ENCODE measurements at regions not wholly inside any gene's neighbourhood (a gene's known extent, or its start where the extent isn't known, plus 50 kb on each side); places are given as distances from the start of the nearest gene placed in this dataset.

DNA sequence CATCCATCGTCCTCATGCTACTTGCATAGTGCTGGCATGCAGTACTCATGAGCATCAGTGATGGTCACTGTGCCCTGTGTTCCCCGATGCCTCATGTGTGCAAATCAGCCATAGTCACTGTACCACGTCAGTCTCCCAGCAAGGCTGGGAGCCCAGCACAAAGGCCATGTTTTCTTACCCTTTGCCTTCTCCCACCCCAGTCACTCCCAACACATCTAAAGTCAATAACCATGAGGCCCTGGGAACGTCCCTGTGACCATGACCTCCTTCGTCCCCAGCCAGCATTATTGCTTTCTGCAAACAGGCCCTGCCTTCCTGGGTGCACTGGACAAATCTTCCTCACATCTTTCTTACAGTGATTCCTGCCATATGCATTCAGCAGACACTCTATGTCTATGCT lies 406.1 kb downstream of the ICE1 start:
- no peak for DNase-seq (ENCODE audit: extremely low read depth, low read depth)

DNA sequence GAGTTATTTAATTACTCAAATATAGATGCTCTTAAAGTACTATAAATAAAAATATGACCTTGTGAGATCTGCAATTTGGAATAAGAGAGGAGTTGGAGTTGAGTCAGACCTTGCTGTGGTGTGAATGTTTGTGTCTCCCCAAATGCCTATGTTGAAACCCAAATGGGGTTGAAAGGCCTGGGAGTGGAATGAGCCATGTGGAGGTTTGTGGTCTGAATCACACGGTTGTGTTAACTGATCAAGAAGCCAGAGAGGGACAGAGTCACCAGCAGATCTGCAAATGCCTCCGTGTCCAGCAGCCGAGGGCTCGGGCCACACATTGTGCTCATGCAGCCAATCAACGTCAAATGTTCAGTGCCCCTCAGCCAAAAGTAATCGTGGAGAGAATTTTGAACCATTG lies 404.4 kb downstream of the ICE1 start:
- no peak for DNase-seq (ENCODE audit: extremely low read depth, low read depth)

DNA sequence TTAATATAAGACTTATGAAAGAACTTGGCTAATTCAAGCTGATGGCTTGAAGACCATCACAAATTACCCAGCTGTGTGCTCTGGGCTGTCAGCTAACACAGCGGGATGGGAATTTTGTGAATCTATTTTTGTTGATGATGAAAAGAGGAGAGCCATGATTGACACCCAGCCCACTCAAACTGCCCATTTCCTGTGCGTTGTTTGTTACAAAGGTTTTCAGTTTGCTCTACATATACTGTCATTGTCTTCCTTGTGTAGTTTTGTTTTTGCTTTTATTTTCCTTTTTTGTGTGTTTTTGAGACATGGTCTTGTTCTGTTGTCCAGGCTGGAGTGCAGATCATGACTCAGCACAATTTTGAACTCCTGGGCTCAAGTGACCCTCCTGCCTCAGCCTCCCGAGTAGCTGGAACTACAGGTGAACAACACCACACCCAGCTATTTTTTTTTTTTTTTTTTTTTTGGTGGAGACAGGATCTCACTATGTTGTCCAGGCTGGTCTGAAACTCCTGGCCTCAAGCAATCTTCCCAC lies 400.3 kb downstream of the ICE1 start:
- no peak for DNase-seq (ENCODE audit: extremely low read depth, low read depth)

DNA sequence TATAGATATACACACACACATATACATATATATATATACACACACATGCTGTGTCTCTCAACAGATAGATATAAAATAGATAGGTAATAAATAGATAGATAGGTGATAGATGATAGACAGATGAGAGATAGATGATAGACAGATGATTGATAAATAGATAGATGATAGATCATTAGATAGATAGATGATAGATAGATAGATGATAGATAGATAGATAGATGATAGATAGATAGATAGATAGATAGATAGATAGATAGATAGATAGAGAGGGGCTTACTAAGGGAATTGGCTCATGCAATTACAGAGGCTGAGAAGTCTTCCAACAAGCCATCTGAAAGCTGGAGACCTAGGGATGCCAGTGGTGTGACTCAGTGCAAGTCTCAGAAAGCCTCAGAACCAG lies 394.5 kb downstream of the ICE1 start:
- no peak for DNase-seq (ENCODE audit: extremely low read depth, low read depth)

DNA sequence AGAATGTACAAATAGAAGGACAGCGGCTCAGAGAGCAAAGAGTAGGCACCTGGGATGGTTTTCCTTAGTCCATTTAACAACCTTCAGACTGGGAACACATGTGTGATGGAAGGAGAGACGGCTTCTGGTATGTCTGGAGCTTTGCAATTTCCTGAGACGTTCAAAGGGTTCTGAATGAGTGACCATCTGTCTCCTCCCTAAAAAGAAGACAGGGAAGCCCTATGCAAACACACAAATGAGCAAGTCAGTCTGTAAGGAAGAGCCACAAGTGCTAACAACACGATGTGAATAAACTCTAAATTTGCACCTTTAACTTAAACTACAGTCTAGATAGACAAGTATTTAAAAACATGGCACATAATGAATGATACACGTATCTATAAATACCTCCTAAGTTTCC lies 391.0 kb downstream of the ICE1 start:
- DNase-seq (ENCODE audit: extremely low read depth, low read depth): no peak

DNA sequence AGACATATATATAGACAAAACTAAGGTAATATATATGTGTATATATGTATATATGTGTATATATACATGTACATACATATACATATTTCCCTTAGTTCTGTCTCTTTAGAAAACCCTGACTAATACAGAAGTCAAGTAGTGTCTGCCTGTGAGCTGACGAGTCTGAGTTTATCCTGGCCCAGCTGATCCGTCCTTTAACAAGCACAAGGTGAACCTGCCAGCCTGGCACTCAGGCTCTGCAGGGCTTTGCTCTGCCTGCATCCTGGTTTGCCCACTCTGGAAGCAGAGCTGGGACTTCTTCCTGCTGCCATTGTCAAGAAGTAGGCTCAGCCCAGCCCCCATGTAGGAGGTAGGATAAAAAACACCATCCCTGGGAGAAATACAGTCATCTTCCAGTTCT lies 388.0 kb downstream of the ICE1 start:
- DNase-seq (ENCODE audit: extremely low read depth, low read depth): no peak

DNA sequence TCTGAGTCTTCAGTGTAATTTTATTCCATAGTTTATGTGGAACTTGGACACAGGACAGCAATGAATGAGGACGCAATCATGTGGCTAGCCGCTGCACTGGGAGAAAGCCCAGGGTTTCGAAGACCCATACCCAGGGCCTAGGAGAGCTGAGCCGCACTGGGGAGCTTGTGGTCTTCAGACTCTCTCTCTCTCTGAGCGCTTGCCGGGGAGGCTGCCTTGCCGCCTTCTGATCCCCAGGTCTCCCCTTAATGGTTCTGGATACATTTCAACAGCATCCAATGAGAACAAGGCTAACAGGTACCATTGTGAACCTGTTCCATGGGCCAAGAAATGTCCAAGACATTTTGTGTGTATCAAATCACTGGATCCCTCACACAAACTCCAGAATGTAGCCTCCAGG lies 383.4 kb downstream of the ICE1 start:
- no peak for DNase-seq (ENCODE audit: extremely low read depth, low read depth)

DNA sequence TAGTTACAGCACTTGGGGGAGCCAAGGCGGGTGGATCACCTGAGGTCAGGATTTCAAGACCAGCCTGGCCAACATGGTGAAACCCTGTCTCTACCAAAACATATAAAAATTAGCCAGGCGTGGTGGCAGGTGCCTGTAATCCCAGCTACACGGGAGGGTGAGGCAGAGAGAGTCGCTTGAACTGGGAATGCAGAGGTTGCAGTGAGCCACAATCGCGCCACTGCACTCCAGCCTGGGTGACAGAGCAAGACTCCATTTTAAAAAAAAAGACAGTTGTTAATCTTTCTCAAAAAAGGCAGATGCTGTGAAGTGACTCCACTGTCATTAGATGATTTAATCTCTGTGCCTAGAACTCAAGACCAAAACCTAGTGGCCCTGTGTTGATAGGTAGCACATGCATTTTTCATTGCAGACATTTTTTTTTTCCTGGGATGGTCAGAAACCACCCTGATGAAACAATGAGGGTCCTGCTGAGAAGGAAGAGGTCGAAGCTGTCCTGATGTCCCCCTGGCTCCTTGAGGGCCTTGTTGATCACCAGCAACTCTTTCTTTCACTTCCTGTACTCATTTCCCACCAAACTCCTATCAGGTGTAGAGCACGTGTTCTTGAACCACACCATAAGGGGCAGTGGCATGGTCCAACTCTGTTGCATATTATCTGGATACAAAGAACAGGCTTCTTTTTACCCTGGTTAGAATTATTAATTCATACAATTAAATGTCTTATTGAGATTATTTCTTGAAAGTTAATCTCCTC lies 382.2 kb downstream of the ICE1 start:
- no peak for DNase-seq (ENCODE audit: extremely low read depth, low read depth)

DNA sequence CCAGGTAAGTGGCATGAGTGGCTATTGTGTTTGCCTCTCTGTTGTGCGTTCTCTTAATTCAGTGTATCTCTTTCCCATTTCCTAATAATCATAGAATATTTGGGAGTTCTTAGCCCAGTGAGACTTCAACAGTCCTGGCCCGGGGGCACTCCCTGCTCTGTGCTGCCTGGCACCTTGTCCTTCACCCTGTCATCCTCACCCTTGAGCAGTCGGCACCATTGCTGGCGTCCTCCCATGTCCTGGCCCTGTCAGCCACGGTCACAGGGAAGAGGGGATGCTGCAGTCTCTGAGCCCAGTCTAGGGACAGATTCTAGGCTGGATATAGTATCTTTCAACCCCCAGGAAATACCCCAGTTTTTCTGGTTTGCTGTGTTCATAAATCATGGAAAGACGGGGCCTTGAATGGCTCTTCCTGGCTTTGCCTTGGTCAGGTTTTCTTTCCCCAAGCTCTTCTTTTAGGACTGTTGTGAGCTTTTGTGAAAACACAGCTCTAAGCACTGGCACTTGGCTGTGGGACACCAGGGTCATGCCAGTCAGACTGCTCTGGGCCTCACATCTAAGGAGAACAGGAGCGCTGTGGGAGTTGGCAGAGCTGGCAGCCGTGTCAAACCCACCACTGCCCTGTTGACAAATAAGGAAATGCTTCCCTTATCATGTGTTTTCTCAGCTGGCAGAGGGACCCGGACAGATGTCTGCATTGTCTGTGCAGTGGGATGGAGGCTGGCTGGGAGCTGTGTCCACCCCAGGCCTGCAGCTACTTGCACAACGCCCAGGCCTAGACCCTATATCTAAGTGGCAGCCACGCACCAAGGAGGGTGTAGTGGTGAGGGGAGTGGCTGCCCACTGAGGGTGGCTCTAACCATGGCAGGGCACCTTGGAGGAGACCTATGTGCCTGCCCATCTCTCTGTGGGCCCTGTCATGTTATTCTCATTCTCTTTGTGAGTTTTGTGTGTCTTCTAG lies 378.6 kb downstream of the ICE1 start:
- DNase-seq (ENCODE audit: extremely low read depth, low read depth): no peak

DNA sequence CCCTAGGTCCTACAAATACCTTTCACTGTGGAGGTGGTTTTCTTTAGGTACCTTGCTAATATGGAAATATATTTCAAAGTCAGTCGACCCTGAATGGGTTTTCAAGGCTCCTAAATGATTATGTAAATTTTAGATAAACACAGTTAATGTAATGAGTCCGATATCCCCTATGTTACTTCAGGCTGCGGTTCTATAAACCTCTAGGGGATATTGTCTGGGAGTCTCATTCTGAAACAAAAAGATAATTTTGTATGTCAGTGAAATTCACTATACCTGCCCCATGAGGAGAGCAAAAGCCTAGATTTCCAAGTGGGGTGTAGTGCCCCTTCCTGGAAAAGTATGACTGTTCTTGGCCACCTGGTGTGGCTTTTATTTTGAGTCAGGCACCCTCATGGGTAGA lies 377.3 kb downstream of the ICE1 start:
- DNase-seq (ENCODE audit: extremely low read depth, low read depth): no peak

DNA sequence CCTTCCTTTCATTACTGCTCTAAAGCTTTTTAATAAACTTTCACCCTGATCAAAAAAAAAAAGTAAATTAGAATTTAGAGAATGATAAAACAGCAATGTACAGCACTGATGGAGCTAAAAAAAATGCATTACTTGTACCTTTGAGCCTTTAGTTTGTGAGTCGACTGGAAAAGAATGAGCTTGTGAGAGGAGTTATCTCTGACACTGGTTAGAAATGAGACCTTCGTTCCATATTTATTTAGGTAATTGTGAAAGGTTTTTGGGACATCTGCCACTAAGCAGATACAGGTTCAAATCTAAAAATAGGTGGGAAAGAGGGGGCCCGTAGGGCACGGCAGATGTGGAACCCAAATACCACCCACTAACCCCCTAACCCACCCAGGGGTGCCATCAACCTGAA lies 376.8 kb downstream of the ICE1 start:
- no peak for DNase-seq (ENCODE audit: extremely low read depth, low read depth)

DNA sequence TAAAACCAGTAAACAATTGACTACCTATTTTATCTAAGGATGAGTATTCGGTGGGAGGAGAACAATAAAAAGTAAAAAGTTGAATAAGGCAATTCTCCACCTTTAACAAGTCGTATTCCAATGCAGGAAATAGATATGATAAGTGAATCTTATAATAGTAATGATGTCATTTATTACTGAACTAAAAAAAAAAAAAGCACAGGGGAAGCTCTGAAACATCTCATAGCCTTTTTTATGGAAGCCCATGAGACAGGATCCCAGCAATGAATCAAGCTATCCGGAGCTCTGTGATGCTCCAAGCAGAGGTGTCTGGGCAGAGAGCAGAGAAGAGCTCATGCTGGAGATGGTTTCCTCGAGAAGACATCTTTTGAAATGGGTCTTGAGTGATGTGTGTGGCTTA lies 376.0 kb downstream of the ICE1 start:
- DNase-seq (ENCODE audit: extremely low read depth, low read depth): no peak

DNA sequence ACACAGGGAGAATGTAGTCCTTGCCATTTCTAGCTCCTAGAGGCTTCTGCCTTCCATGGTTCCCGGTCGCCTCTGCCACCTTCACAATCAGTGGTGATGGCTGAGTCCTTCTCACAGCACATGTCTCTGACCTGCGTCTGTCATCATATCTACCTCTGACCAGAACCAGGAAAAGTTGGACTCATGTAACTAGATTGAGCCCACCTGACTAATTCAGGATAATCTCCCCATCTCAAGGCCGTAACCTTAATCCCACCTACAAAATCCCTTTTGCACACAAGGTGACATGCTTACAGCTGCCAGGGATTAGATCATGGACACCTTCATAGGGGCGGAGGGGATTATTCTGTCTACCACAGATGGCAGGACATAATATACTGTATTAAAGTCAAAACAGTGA lies 375.6 kb downstream of the ICE1 start:
- DNase-seq (ENCODE audit: extremely low read depth, low read depth): no peak

DNA sequence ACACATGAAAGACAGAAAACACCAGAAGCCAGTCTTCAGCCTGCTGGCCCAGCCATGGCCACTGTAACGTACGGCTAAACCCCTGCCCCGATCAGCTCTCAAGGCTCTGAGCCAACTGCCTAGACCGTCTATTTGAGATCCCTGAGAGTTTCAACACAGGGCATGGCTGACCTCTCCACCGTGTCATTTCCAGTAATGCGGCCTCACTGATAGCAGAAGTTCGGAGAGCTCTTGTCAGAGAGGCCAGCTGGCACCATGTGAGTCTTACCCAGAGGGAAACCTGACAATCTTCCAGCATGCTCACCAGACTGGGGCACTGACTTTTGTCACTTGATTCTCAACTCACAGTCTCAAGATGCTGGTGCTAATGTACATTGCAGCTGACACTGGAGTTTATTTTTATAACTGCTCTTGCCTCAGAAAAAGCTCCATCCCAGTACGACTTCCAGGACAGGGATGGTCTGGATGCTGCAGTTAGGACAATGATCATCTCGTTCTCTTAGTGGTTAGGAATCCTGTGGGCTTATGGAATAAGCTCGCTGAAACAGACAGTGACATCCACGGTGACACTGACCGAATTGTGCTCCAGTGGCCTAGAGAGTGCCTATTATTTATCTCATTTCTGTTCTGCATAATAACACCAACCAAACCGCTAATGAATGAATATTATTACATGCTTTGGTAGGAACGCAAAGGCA lies 372.7 kb downstream of the ICE1 start:
- DNase-seq (ENCODE audit: extremely low read depth, low read depth): no peak

DNA sequence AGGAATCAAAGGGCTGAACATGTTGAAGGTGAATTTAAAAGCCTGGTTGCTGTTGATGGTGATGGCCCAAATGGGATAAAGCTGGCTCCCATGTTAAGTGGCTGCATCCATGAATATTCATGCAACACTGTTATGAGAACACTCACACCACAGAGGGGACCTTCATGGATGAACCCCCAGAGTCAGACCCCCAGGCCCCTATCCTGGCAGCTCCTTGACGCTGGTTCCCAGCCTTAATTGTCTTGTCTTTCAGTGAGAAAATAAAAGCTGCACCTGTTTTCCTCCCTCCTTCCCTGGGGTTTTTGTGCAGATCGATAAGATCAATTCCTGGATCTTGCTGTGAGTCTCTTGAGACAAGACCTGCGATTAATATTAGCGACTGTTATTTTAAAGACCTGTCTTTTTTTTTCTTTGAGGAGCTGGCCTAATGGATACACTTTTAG lies 371.7 kb downstream of the ICE1 start:
- no peak for DNase-seq (ENCODE audit: extremely low read depth, low read depth)

DNA sequence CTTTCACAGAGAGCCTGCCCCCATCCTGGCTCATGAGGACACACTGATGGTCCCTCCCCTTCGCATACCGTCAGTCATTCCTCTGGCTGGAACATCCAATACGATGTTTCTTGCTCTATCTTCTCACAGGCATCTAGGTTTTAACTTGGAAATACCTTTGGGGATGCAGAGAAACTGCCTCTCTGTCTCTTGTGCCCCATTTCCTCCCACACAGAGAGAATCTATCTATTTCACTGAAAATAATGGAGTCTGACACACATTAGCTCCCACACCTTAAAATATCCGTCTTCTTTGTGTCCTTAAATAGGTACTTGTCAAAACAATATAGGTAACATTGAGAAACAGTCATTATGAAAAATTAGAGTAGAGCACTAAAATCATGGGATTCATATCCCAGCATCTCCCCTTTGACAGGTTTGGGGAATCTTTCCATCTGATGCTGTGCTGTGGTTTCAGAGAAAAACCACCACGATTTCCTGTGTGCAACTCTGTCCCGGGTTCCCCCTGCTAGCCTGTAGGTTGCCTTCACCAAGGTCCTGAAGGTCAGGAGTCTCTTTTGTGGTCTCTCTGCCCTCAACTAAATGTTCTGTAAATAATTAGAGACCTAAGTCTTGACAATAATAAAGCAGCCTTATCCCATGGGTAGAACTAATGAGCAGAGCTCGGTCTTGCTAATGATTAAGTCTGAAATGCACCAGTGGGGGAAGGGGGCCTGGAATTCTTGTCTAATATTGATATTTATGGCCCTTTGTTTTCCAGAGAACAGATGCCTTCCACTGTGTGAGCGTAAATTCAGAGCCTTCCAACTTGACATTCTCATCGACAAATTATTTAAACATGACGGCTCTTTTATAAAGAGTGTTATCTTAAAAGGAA lies 371.0 kb downstream of the ICE1 start:
- no peak for DNase-seq (ENCODE audit: extremely low read depth, low read depth)

DNA sequence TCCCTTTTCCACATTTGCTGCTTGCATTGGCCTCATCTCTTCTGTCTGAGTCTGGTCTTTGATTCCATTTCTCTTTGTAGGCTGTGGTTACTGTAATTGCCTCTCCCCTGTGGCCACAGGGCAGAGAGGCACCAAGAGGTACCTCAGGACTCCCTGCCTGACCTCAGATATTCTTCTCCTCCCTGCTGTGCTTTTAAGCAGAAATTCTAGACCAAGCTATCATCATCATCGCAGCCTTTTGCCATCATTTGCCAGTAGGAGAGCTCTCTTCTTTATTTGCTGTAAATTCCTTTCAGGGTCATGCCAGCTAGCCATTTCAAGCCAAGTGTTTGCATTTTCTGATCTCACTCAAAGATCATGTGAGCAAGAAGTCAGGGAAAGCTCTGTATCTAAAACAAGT lies 369.6 kb downstream of the ICE1 start:
- no peak for DNase-seq (ENCODE audit: extremely low read depth, low read depth)

DNA sequence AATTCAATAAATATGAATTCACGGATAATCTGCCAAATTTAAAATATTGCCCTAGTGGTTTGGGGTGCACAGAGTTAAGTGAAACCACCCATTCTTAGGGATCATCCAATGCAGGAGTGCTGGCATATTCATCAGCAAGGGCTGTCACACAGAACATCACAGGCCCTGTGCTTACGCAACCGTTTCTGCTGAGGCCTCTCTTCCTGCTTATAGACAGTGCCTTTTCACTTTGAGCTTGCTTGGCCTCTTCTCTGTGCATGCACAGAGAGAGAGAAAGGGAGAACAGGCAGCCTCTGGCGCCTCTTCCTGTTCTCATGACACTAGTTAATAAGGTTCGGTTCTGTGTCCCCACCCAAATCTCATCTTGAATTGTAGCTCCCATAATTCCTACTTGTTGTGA lies 366.3 kb downstream of the ICE1 start:
- no peak for DNase-seq (ENCODE audit: extremely low read depth, low read depth)

DNA sequence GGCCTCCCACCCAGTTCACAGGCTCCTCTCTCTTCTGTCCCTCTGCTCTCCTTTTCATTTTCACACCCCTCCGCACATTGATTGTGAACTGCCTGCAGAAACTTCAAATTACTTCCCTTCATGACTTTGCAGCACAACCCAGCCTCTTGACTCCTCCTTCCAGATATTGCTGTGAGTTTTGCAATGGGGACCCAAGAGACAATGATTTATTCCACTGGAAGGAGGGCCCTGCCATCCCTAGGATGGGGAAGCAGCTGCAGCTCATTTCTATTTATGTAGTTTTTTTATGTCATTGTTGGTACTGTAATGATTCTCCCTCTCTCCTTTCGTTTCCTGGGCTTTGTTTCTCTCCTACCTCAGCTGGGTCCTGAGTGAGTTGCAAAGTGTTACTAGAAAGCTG lies 364.9 kb downstream of the ICE1 start:
- no peak for DNase-seq (ENCODE audit: extremely low read depth, low read depth)

DNA sequence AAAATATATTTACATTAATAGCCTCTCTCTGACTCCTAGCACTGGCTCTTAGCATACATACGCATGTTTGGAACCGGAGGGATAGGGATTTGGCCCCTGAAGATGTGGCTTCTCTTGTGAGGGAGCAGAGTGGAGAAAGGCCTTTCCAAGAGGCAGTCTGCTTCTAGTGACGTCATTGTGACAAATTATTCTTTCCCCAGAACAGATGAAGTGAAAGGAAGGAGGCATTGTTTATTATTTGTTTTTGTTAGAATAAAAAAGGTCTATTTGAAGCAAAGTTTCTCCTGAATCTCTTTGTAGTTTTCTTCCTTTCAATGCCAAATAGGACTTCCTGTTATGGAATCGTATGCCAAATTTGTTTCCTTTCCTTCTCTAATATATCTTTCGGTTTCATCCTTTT lies 361.6 kb downstream of the ICE1 start:
- DNase-seq (ENCODE audit: extremely low read depth, low read depth): no peak
